ENCODE measurements at regions not wholly inside any gene's neighbourhood (a gene's known extent, or its start where the extent isn't known, plus 50 kb on each side); places are given as distances from the start of the nearest gene placed in this dataset.

GRCh38 chrX:43224496-43224895, 431.6 kb upstream of the MAOA start:
- H3K4me3 ChIP-seq (ENCODE audit: control insufficient read depth, low read depth, low read length), result no peak overlapping the region
- TF ChIP-seq, protein P1, sequence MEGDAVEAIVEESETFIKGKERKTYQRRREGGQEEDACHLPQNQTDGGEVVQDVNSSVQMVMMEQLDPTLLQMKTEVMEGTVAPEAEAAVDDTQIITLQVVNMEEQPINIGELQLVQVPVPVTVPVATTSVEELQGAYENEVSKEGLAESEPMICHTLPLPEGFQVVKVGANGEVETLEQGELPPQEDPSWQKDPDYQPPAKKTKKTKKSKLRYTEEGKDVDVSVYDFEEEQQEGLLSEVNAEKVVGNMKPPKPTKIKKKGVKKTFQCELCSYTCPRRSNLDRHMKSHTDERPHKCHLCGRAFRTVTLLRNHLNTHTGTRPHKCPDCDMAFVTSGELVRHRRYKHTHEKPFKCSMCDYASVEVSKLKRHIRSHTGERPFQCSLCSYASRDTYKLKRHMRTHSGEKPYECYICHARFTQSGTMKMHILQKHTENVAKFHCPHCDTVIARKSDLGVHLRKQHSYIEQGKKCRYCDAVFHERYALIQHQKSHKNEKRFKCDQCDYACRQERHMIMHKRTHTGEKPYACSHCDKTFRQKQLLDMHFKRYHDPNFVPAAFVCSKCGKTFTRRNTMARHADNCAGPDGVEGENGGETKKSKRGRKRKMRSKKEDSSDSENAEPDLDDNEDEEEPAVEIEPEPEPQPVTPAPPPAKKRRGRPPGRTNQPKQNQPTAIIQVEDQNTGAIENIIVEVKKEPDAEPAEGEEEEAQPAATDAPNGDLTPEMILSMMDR (conservative IDR thresholded peaks at IDR 0.05; ENCODE audit: control insufficient read depth, insufficient read depth, low read depth, low read length), result no peak
- no peak for DNase-seq (ENCODE audit: low read depth)

GRCh38 chrX:43225626-43226328, 430.3 kb upstream of the MAOA start:
- H3K4me3 ChIP-seq (ENCODE audit: control insufficient read depth, low read depth, low read length), result no peak overlapping the region
- DNase-seq (ENCODE audit: low read depth), result no peak
- TF ChIP-seq, protein P1 (conservative IDR thresholded peaks at IDR 0.05; ENCODE audit: control insufficient read depth, insufficient read depth, low read depth, low read length), result no peak

DNA sequence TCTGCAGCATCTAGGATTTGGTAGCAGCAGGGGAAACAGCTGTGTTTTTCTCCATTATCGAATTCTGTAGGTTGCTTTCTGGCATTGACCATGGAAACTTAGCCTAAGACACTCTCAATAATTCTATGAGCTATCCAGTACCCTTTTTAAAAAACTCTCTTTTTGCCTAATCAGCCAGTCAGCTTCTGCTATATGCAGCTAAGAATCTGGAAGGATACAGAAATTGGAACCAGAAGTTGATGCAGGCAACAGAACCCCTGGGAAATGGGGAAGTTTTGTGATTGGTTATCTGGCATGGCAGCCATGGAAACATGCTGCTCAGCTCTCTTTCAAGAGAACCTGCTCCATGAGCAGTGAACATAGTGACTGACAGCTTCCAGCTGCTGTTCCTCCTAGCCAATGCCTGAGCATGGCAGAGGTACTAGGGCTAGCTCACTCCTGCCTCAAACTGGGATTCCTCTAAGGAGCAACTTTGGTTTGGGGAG, 417.6 kb upstream of the MAOA start:
- DNase-seq (ENCODE audit: low read depth), result no peak
- TF ChIP-seq, protein P1 (conservative IDR thresholded peaks at IDR 0.05; ENCODE audit: control insufficient read depth, insufficient read depth, low read depth, low read length), result no peak
- no peak overlapping the region for H3K4me3 ChIP-seq (ENCODE audit: control insufficient read depth, low read depth, low read length)

DNA sequence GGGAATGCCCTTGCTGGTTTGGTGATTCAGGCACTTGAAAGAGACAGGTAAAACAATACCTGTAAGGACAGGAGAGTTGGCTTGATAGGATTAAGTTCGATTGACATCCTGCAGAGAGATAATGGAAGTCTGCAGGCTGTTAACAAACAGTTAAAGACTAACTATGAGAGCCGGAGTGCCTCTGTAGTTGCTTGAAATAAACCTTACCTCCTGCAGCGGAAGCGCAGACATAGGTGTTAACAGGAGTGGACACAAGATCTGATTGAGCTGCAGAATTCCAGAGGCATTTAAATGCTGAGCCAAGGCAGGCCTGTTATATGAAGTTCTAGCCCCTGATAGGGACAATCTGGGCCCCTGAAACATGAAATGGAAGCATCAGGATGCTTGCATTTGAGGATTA, 416.7 kb upstream of the MAOA start:
- TF ChIP-seq, protein P1 (conservative IDR thresholded peaks at IDR 0.05; ENCODE audit: control insufficient read depth, insufficient read depth, low read depth, low read length), result no peak
- DNase-seq (ENCODE audit: low read depth), result no peak

DNA sequence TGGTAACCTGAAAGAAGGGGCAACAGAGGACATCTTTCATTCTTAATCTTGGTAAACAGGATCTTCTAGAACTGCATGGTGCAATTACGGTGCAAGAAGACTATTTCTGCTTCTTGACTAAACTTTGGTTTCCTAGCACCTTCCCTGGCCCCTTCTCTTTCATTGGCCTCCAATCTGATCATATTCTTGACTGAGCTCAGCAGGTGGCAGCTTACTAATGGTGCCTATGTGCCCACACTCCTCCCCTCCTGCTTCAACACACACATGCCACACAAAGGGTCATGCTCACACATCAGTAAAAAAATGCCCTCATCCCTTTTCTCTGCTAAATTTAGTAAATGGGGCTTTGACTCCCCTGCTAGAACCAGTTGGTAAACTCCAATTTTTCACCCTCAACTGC, 400.5 kb upstream of the MAOA start:
- no peak for DNase-seq (ENCODE audit: low read depth)
- TF ChIP-seq, protein P1 (conservative IDR thresholded peaks at IDR 0.05; ENCODE audit: control insufficient read depth, insufficient read depth, low read depth, low read length), result no peak

More for the DNA sequence above, 416.7 kb upstream of the MAOA start:
- no peak overlapping the region for H3K4me3 ChIP-seq (ENCODE audit: control insufficient read depth, low read depth, low read length)

GRCh38 chrX:43266487-43266886, 389.6 kb upstream of the MAOA start:
- H3K4me3 ChIP-seq (ENCODE audit: control insufficient read depth, low read depth, low read length), result no peak overlapping the region
- TF ChIP-seq, protein P1 (conservative IDR thresholded peaks at IDR 0.05; ENCODE audit: control insufficient read depth, insufficient read depth, low read depth, low read length), result no peak
- DNase-seq (ENCODE audit: low read depth), result no peak

More for the DNA sequence above, 400.5 kb upstream of the MAOA start:
- H3K4me3 ChIP-seq (ENCODE audit: control insufficient read depth, low read depth, low read length), result no peak overlapping the region
